Natural killer cell (primary cell): ENCODE measurements at regions not wholly inside any gene's neighbourhood (a gene's known extent, or its start where the extent isn't known, plus 50 kb on each side); places are given as distances from the start of the nearest gene placed in this dataset.

ENCODE experiments used
- ATAC-seq, 3 donors: fragments of 150-1000 bp in 2 of 3; fragments of 200-7000 bp in 1 of 3; cut with Tn5 transposase; 1 replicate in 1 of 3; 2 replicates in 2 of 3; pipeline ENCODE4 v1.10.0; 2021; ENCODE audit warnings: mild to moderate bottlenecking in 2 of 3, moderate library complexity in 2 of 3
- DNase-seq, 2 donors: peaks; one replicate each; pipeline versions ENCODE4 v3.0.0 to v3.0.0-alpha.2; 2013 to 2021; ENCODE audit warnings: mixed read lengths in 1 of 2
- H3K27ac ChIP-seq: one replicate; pipeline ENCODE4 v1.5.1; 2013; ENCODE audit warnings: mild to moderate bottlenecking, low read length
- H3K27me3 ChIP-seq: one replicate; pipeline ENCODE4 v1.6.1; 2013; ENCODE audit warnings: low read length; ENCODE audit not compliant: control insufficient read depth, insufficient read depth
- H3K36me3 ChIP-seq: one replicate; pipeline ENCODE4 v1.6.1; 2013; ENCODE audit warnings: low read length; ENCODE audit not compliant: control insufficient read depth, insufficient read depth
- H3K4me1 ChIP-seq: one replicate; pipeline ENCODE4 v1.6.1; 2013; ENCODE audit warnings: low read length; ENCODE audit not compliant: control insufficient read depth, insufficient read depth
- H3K4me3 ChIP-seq: one replicate; pipeline ENCODE4 v1.5.1; 2013; ENCODE audit warnings: low read length
- H3K9me3 ChIP-seq: one replicate; pipeline ENCODE4 v1.6.1; 2013; ENCODE audit warnings: low read length; ENCODE audit not compliant: control insufficient read depth, insufficient read depth
- H3K27ac Mint-ChIP-seq, 2 donors: one replicate each; pipeline ENCODE4 v1.8.0; 2022; ENCODE audit warnings: mild to moderate bottlenecking in 2 of 2, mixed read lengths in 2 of 2, moderate library complexity in 1 of 2
- H3K27me3 Mint-ChIP-seq, 2 donors: one replicate each; pipeline ENCODE4 v1.8.0; 2022; ENCODE audit warnings: low read depth in 2 of 2, mixed read lengths in 2 of 2
- H3K36me3 Mint-ChIP-seq: one replicate; pipeline ENCODE4 v1.8.0; 2022; ENCODE audit warnings: mixed read lengths
- H3K4me1 Mint-ChIP-seq, 2 donors: one replicate each; pipeline ENCODE4 v1.8.0; 2022; ENCODE audit warnings: mixed read lengths in 2 of 2
- H3K4me3 Mint-ChIP-seq: one replicate; pipeline ENCODE4 v1.8.0; 2022; ENCODE audit warnings: mild to moderate bottlenecking, moderate library complexity, mixed read lengths
- H3K9me3 Mint-ChIP-seq, 2 donors: one replicate each; pipeline ENCODE4 v1.8.0; 2022; ENCODE audit warnings: mixed read lengths in 2 of 2
- WGBS: methylation state at CpG from one replicate; pipeline ENCODE4 v1.1.7; 2013; ENCODE audit warnings: missing lambda C conversion rate; ENCODE audit not compliant: insufficient coverage; 5-methylcytosine and 5-hydroxymethylcytosine counted together
- intact Hi-C: fragments of 100-400 bp; cut with micrococcal nuclease; formaldehyde crosslinking; loops from one replicate; pipeline ENCODE4 v1.14.2; 2022
- TF ChIP-seq, protein P1 (sequence below): fragments of 200-600 bp; IDR thresholded peaks from one replicate; pipeline ENCODE4 v1.8.0; 2022; ENCODE audit warnings: antibody characterized with exemption

GRCh38 chr5:145130996-145131395 lies 704.1 kb downstream of the PRELID2 start:
- Mint-ChIP-seq H3K36me3 (no peaks in the 10 kb centered on the region), H3K9me3 (peaks cover 2 to 9% of the 10 kb centered on the region in 2 donors), H3K27ac (no peak overlapping the region), H3K4me3 (no peak overlapping the region), H3K4me1 (no peaks in the 10 kb centered on the region), H3K27me3 (no peaks in the 10 kb centered on the region)
- intact Hi-C loops = no loop called here
- Histone ChIP-seq H3K4me1 (no peaks in the 10 kb centered on the region), H3K36me3 (no peaks in the 10 kb centered on the region), H3K27ac (no peak overlapping the region), H3K9me3 (no peaks in the 10 kb centered on the region), H3K4me3 (no peak overlapping the region), H3K27me3 (no peaks in the 10 kb centered on the region)
- ATAC-seq (no peak), DNase-seq (no peak)
- WGBS = 53% methylated on average over 2 of the region's 3 CpGs
- TF ChIP-seq, protein P1, sequence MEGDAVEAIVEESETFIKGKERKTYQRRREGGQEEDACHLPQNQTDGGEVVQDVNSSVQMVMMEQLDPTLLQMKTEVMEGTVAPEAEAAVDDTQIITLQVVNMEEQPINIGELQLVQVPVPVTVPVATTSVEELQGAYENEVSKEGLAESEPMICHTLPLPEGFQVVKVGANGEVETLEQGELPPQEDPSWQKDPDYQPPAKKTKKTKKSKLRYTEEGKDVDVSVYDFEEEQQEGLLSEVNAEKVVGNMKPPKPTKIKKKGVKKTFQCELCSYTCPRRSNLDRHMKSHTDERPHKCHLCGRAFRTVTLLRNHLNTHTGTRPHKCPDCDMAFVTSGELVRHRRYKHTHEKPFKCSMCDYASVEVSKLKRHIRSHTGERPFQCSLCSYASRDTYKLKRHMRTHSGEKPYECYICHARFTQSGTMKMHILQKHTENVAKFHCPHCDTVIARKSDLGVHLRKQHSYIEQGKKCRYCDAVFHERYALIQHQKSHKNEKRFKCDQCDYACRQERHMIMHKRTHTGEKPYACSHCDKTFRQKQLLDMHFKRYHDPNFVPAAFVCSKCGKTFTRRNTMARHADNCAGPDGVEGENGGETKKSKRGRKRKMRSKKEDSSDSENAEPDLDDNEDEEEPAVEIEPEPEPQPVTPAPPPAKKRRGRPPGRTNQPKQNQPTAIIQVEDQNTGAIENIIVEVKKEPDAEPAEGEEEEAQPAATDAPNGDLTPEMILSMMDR = no peak

DNA sequence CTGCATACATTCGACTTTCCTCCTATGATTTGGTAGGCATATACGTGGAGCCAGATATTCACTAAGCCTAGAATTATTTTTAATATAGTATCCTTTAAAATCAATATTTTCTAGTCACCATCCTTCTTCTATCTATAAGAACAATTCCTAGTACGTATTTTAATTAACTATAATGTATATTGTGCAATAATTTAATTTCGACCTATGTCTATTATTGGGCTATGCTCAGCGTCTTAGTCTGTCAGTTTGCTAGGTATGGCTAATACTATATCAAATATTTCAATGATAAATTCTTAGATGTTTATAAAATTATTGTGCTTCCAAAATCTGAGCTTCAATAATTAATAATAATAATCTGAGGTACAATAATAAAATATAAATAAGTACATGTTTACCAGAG lies 705.3 kb downstream of the PRELID2 start:
- WGBS = no CpG with 5 or more reads among the region's 5 CpGs
- H3K4me1 Mint-ChIP-seq = no peaks in the 10 kb centered on the region
- Histone ChIP-seq H3K9me3 (no peaks in the 10 kb centered on the region), H3K27me3 (no peaks in the 10 kb centered on the region), H3K4me1 (no peaks in the 10 kb centered on the region), H3K36me3 (no peaks in the 10 kb centered on the region), H3K4me3 (no peak overlapping the region), H3K27ac (no peak overlapping the region)
- DNase-seq (no peak), ATAC-seq (no peak)
- no peaks in the 10 kb centered on the region for H3K36me3 Mint-ChIP-seq
- TF ChIP-seq, protein P1 = no peak
- no peak overlapping the region for H3K27ac Mint-ChIP-seq
- peaks cover 2 to 12% of the 10 kb centered on the region in 2 donors for H3K9me3 Mint-ChIP-seq
- no peak overlapping the region for H3K4me3 Mint-ChIP-seq
- intact Hi-C loops = no loop called here
- no peaks in the 10 kb centered on the region for H3K27me3 Mint-ChIP-seq

DNA sequence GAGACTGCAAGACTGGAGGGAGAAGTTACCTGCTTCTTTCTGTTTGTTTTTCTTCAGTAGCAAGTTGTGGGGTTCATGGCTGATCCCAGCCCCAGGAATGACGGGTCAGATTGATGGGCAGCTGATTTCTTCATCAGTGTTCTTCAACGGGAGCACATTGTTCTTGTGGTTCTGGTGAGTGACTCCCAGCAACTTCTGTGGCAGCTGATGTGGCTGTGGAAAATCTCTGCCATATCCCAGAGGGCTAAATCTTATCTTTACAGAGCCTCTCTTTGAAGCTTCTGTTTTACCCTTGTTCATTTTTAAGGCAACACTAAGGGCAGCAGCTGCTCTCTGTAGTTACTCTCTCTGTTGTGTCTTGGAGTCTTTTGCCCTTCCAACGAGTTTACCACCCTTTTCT lies 710.3 kb downstream of the PRELID2 start:
- H3K36me3 Mint-ChIP-seq = no peaks in the 10 kb centered on the region
- no peak overlapping the region for H3K27ac ChIP-seq
- H3K4me3 ChIP-seq = no peak overlapping the region
- no peak overlapping the region for H3K4me3 Mint-ChIP-seq
- H3K9me3 Mint-ChIP-seq = peaks cover 2 to 13% of the 10 kb centered on the region in 2 donors
- H3K27me3 Mint-ChIP-seq = no peaks in the 10 kb centered on the region
- H3K27ac Mint-ChIP-seq = no peak overlapping the region
- no peaks in the 10 kb centered on the region for H3K27me3 ChIP-seq
- H3K36me3 ChIP-seq = no peaks in the 10 kb centered on the region
- H3K9me3 ChIP-seq = no peaks in the 10 kb centered on the region
- intact Hi-C loops = no loop called here
- no peak for DNase-seq
- no peaks in the 10 kb centered on the region for H3K4me1 ChIP-seq
- ATAC-seq = no peak
- WGBS = 74% methylated on average over 2 of the region's 3 CpGs
- TF ChIP-seq, protein P1 = no peak
- H3K4me1 Mint-ChIP-seq = no peaks in the 10 kb centered on the region

- H3K4me1 ChIP-seq = no peaks in the 10 kb centered on the region
- 69% methylated on average over 2 of the region's 2 CpGs for WGBS
- no peak overlapping the region for H3K4me3 ChIP-seq
- TF ChIP-seq, protein P1 = no peak
- ATAC-seq (no peak), DNase-seq (no peak)
- no peaks in the 10 kb centered on the region for H3K4me1 Mint-ChIP-seq
- no peaks in the 10 kb centered on the region for H3K9me3 ChIP-seq
- H3K27me3 Mint-ChIP-seq = no peaks in the 10 kb centered on the region
- intact Hi-C loops = no loop called here
- no peaks in the 10 kb centered on the region for H3K36me3 Mint-ChIP-seq
- H3K27me3 ChIP-seq = no peaks in the 10 kb centered on the region
- H3K27ac Mint-ChIP-seq = no peak overlapping the region
- H3K9me3 Mint-ChIP-seq = peaks cover 11 to 21% of the 10 kb centered on the region in 2 donors
- no peak overlapping the region for H3K4me3 Mint-ChIP-seq
- H3K27ac ChIP-seq = no peak overlapping the region
- H3K36me3 ChIP-seq = no peaks in the 10 kb centered on the region
Measured at GRCh38 chr5:145118611-145119010, 716.5 kb downstream of the PRELID2 start.
